ENCODE measurements at regions not wholly inside any gene's neighbourhood (a gene's known extent, or its start where the extent isn't known, plus 50 kb on each side); places are given as distances from the start of the nearest gene placed in this dataset.

- DNase-seq (ENCODE audit: missing footprints) (no peak), ATAC-seq (no peak)
- intact Hi-C loops (cut with DNase I), result no loop called here
Observed at GRCh38 chr1:70656361-70656760, 245.3 kb downstream of the CTH start.

- DNase-seq (ENCODE audit: missing footprints) (no peak), ATAC-seq (no peak)
- intact Hi-C loops (cut with DNase I), result no loop called here
Observed at GRCh38 chr1:70659891-70660290, 248.8 kb downstream of the CTH start.

- ATAC-seq (no peak), DNase-seq (ENCODE audit: missing footprints) (no peak)
- intact Hi-C loops (cut with DNase I), result no loop called here
Observed at GRCh38 chr1:70666381-70667140, 255.5 kb downstream of the CTH start.

GRCh38 chr1:70667494-70668170 is 256.6 kb downstream of the CTH start:
- intact Hi-C loops (cut with DNase I), result no loop called here
- DNase-seq (ENCODE audit: missing footprints) (no peak), ATAC-seq (no peak)

GRCh38 chr1:70671006-70671405 is 259.9 kb downstream of the CTH start:
- DNase-seq (ENCODE audit: missing footprints) (no peak), ATAC-seq (no peak)
- intact Hi-C loops (cut with DNase I), result no loop called here

- DNase-seq (ENCODE audit: missing footprints) (no peak), ATAC-seq (peak; percentile 54)
- intact Hi-C loops (cut with DNase I), result no loop called here
Observed at GRCh38 chr1:70672442-70672888, 261.4 kb downstream of the CTH start.

GRCh38 chr1:70674941-70675685 is 264.0 kb downstream of the CTH start:
- no peak for DNase-seq (ENCODE audit: missing footprints)
- ATAC-seq, result no peak
- intact Hi-C loops (cut with DNase I), result no loop called here

GRCh38 chr1:70675737-70676156 is 264.7 kb downstream of the CTH start:
- no peak for ATAC-seq
- DNase-seq (ENCODE audit: missing footprints), result no peak
- intact Hi-C loops (cut with DNase I), result no loop called here

GRCh38 chr1:70685300-70686286 is 274.5 kb downstream of the CTH start:
- DNase-seq (ENCODE audit: missing footprints) (no peak), ATAC-seq (peak; percentile 83)
- intact Hi-C loops (cut with DNase I), result loop anchor here (2.0 to 10.0 kb wide), 2 partner anchors 209 to 365 kb away; no protein-coding TSS in a partner anchor

- ATAC-seq, result no peak
- no peak for DNase-seq (ENCODE audit: missing footprints)
- intact Hi-C loops (cut with DNase I), result loop anchor here (10.0 kb wide), 1 partner anchor 206 kb away; no protein-coding TSS in a partner anchor
Observed at GRCh38 chr1:70688580-70688979, 277.5 kb downstream of the CTH start.

- ATAC-seq, result no peak
Observed at GRCh38 chr1:70706381-70707037, 295.4 kb downstream of the CTH start.

GRCh38 chr1:70707214-70707613 is 296.1 kb downstream of the CTH start:
- intact Hi-C loops (cut with DNase I), result no loop called here
- DNase-seq (ENCODE audit: missing footprints) (no peak), ATAC-seq (no peak)

More at GRCh38 chr1:70706381-70707037, 295.4 kb downstream of the CTH start:
- DNase-seq (ENCODE audit: missing footprints), result peak; percentile 32
- intact Hi-C loops (cut with DNase I), result no loop called here

- ATAC-seq (no peak), DNase-seq (ENCODE audit: missing footprints) (no peak)
- intact Hi-C loops (cut with DNase I), result no loop called here
Observed at GRCh38 chr1:70714149-70714548, 303.1 kb downstream of the CTH start.

- intact Hi-C loops (cut with DNase I), result no loop called here
- ATAC-seq (no peak), DNase-seq (ENCODE audit: missing footprints) (no peak)
Observed at GRCh38 chr1:70717211-70717610, 306.1 kb downstream of the CTH start.

- no peak for ATAC-seq
- intact Hi-C loops (cut with DNase I), result no loop called here
- DNase-seq (ENCODE audit: missing footprints), result no peak
Observed at GRCh38 chr1:70717656-70718055, 306.6 kb downstream of the CTH start.

- no peak for DNase-seq (ENCODE audit: missing footprints)
- intact Hi-C loops (cut with DNase I), result no loop called here
- ATAC-seq, result no peak
Observed at GRCh38 chr1:70718086-70718630, 307.1 kb downstream of the CTH start.

- no peak for DNase-seq (ENCODE audit: missing footprints)
- peak; percentile 20 for ATAC-seq
- intact Hi-C loops (cut with DNase I), result no loop called here
Observed at GRCh38 chr1:70719154-70719553, 308.1 kb downstream of the CTH start.

- no peak for ATAC-seq
- intact Hi-C loops (cut with DNase I), result no loop called here
- DNase-seq (ENCODE audit: missing footprints), result no peak
Observed at GRCh38 chr1:70720109-70720508, 309.0 kb downstream of the CTH start.
